Astrocyte of the spinal cord (primary cell): ENCODE measurements at regions not wholly inside any gene's neighbourhood (a gene's known extent, or its start where the extent isn't known, plus 50 kb on each side); places are given as distances from the start of the nearest gene placed in this dataset.

ENCODE experiments used
- DNase-seq: peaks from one replicate; pipeline ENCODE4 v3.0.0; 2011; ENCODE audit warnings: low read depth, low spot score
- H3K4me3 ChIP-seq: 2 replicates; pipeline ENCODE4 v1.5.1; 2011; ENCODE audit warnings: low read depth, mild to moderate bottlenecking, low read length, moderate library complexity
- CTCF ChIP-seq: IDR thresholded peaks from 2 replicates; pipeline ENCODE4 v1.5.1; 2012; ENCODE audit warnings: low read depth, mild to moderate bottlenecking, low read length, inconsistent platforms
- in situ Hi-C: cut with HindIII; loops from 2 replicates; pipeline ENCODE4 v1.10.0; 2017; ENCODE audit warnings: low sequenced_read_pairs

DNA sequence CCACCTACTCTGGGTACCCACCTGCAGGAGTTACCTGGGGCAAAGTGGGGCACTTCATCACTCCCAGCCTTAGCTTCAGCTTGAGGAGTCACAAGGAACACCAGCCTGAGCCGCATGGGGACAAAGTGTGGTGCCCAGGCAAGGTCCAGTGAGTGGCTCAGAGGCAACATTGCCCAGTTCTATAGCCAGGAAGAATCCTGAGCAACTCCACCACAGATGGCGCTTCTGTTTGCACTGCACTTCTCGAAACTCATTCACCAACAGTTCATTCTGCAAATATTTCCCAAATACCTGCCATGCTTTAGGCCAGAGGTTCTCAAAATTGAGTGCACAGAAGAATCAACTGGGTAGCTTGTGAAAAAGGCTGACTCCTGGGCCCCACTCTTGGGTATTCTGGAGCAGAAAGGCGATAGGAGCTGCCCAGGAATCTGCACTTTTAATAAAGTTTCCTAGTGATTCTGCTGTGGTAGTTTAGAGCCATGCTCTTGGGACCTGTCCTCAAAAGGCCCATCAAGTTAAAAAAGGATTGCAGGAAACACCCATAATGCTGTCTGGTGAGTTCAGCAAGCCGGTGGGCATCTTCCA is 83.1 kb downstream of the VEGFA start:
- DNase-seq, result no peak
- in situ Hi-C loops, result no loop called here
- H3K4me3 ChIP-seq, result no peak overlapping the region
- TF ChIP-seq CTCF, result no peak

DNA sequence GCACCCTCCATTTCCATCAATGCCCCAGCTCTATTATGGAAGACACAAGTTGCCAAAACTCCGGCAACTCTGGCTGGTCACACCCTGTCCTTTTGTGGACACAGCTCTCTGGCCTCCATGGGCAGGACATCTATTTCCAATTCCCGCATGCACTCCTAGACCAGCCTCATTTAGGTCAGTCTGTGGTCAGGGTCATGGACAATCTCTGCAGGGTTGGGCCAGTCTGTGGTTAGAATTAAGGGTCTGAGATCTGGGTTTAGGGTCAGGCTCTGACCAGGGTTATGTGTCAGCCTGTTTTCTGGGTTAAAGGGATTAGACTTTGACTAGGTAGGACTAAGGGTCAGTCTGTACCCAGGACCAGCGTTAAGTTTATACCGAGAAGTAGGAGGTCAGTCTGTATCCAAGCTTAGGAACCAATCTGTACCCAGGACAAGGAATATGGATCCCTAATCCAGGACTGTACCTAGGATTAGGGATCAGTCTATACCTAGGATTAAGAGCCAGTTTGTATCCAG is 82.4 kb downstream of the VEGFA start:
- DNase-seq, result no peak
- TF ChIP-seq CTCF, result no peak
- in situ Hi-C loops, result no loop called here
- H3K4me3 ChIP-seq, result no peak overlapping the region

DNA sequence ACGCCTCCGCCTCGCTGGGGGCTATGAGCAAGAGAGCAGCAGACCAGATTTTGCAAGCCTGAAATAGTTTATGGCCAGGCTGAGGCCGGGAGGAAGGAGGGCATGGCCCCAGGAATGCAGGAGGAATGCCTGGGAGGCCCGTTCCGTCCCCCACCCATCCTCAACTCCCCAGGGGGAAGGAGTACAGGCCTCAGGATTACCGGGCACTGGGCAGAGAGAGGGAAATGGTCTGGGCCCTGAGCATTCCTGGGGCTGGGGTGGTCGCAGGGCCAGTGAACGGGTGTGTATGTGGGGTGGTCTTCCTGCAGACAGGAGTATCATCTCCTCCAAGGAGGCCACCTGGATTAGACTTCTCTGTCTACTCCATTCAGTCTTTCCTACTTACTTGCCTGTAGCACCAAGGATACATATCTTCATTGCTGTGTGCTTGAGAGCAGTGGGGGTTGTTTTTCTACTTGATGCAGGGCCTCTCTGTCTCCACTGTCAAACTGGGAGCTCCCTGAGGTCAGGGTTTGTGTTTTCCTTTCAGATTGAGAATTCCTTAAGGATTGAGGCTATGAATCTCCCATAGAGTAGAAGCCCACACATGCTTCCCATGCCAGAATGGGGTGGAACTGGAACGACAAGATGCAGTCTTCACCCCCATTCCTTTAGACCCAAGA is 81.3 kb downstream of the VEGFA start:
- DNase-seq, result peak; percentile 66
- TF ChIP-seq CTCF, result no peak
- in situ Hi-C loops, result no loop called here
- no peak overlapping the region for H3K4me3 ChIP-seq

DNA sequence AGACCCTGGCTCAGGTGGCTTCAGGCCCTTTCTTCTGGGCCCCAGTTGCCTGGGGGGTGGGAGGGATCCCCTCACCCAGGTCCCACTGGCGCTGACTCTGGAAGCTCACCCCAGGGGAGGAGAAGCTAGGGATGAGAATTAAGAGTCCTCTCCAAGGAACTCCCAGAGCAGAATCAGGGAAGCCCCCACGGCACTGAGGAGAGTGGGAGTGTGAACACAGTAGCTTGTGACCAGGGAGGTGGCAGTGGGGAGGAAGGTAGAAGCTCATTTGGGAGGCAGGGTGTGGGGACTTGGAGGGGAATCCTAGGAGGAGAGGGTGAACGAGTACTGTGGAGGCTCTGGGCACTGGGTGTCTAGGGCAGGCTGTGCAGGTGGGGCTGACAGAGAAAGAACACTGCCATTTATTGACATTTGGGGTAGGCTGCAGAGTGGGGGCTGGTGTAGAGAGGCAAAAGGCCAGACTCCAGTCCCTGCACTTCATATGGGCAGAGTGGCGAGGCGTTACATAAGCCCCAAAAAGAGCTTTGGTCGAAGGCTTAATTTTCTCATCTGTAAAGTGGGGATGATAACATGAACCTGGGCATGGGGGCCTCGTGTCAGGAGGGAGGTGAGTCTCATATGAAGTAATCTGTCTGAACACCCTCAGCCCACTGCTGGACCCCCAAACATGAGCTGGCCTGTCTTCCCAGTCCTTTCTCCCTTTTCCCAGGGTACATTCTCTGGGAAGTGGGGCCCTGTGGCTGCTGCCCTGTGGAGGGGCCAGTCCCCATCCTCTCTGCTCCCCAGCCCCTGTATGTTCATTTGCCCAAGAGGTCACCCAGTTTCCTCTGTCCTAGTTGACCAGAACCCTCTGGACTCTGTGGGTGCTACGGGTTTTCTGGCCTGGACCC is 80.5 kb downstream of the VEGFA start:
- DNase-seq, result no peak
- TF ChIP-seq CTCF, result no peak
- in situ Hi-C loops, result no loop called here
- no peak overlapping the region for H3K4me3 ChIP-seq

GRCh38 chr6:43849844-43850243 is 79.8 kb downstream of the VEGFA start:
- no peak overlapping the region for H3K4me3 ChIP-seq
- in situ Hi-C loops, result no loop called here
- TF ChIP-seq CTCF, result no peak
- DNase-seq, result peak; percentile 64

DNA sequence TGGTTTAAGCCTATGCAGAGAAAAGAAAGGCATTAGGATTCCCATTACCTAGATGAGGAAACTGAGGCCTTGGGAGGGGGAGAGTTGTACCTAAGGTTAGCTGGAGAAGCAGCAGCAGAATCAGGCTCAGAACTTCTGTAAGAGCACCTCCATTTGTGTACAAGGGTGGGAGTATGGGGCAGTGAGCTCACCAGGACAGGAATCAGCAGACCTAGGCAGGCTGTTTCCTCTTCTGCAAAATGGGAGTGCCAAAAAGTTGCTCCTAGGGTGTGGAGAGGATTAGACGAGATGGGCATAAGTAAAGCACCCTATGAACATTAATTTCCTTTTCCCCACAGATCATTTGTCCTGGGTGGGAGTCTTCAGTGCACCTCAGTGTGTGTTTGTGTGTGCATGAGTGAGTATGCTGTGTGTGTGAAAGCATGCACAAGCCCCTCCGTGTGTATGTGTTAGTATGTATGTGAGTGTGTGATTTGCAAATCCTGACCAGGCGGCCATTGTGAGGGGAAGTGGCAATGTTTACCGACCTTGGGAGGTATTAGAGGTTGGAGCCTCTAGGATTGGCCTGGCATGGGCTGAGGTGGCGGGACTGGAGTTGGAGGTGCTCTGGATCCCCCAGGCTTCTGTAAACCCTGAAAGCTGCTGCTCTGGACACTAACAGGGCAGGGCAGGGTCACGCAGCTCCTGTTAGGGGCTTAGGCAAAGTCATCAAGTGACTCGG is 78.8 kb downstream of the VEGFA start:
- TF ChIP-seq CTCF, result no peak
- in situ Hi-C loops, result no loop called here
- DNase-seq, result no peak
- H3K4me3 ChIP-seq, result no peak overlapping the region
